SU-DHL-6 (cell line): ENCODE measurements at regions not wholly inside any gene's neighbourhood (a gene's known extent, or its start where the extent isn't known, plus 50 kb on each side); places are given as distances from the start of the nearest gene placed in this dataset.

Source experiments
- H2AFZ ChIP-seq: fragments of 200-600 bp; sonication (generic); 2 replicates; pipeline ENCODE4 v1.6.1; 2014; ENCODE audit warnings: low read depth, mild to moderate bottlenecking, moderate library complexity, mixed read lengths, antibody characterized with exemption, low read length; ENCODE audit not compliant: severe bottlenecking
- H3F3A ChIP-seq: fragments of 200-600 bp; shearing (Covaris generic); 2 replicates; pipeline ENCODE4 v1.6.0; 2016; ENCODE audit warnings: antibody characterized with exemption, mild to moderate bottlenecking; ENCODE audit not compliant: insufficient read depth
- H3K27ac ChIP-seq: fragments of 200-600 bp; sonication (generic); 2 replicates; pipeline ENCODE4 v1.5.1; 2016; ENCODE audit warnings: low read depth, mild to moderate bottlenecking, low read length, moderate library complexity, mixed read lengths
- H3K27me3 ChIP-seq: fragments of 200-600 bp; sonication (generic), shearing (Covaris generic); 2 replicates; pipeline ENCODE4 v1.6.0; 2014; ENCODE audit warnings: mild to moderate bottlenecking, low read length
- H3K36me3 ChIP-seq: fragments of 200-600 bp; sonication (generic); 2 replicates; pipeline ENCODE4 v1.6.1; 2014; ENCODE audit warnings: mild to moderate bottlenecking, low read length, mixed read lengths
- H3K4me2 ChIP-seq: fragments of 300-600, 200-600 bp; shearing (Covaris generic), sonication (generic); 2 replicates; pipeline ENCODE4 v1.6.0; 2014; ENCODE audit warnings: low read length, low read depth, mild to moderate bottlenecking; ENCODE audit not compliant: poor library complexity, severe bottlenecking
- H3K4me3 ChIP-seq: fragments of 200-600 bp; sonication (generic); 2 replicates; pipeline ENCODE4 v1.5.1; 2014; ENCODE audit warnings: antibody characterized with exemption, low read length, mild to moderate bottlenecking, mixed read lengths; ENCODE audit not compliant: insufficient read depth, poor library complexity, severe bottlenecking
- H3K79me2 ChIP-seq: fragments of 200-600 bp; sonication (generic); 2 replicates; pipeline ENCODE4 v1.6.1; 2014; ENCODE audit warnings: mild to moderate bottlenecking, low read length, moderate library complexity; ENCODE audit not compliant: insufficient read depth
- H3K9ac ChIP-seq: fragments of 200-600 bp; sonication (generic); 2 replicates; pipeline ENCODE4 v1.7.0; 2014; ENCODE audit warnings: mild to moderate bottlenecking, low read length
- H3K9me2 ChIP-seq: fragments of 200-600 bp; sonication (generic); replicated peaks from 2 replicates; pipeline ENCODE4 v1.6.1; 2014; ENCODE audit warnings: low read length; ENCODE audit not compliant: insufficient read depth
- H3K9me3 ChIP-seq: fragments of 200-600 bp; sonication (generic); 2 replicates; pipeline ENCODE4 v1.6.1; 2014; ENCODE audit warnings: low read length, mixed read lengths; ENCODE audit not compliant: insufficient read depth
- H4K20me1 ChIP-seq: fragments of 200-600 bp; sonication (generic); 2 replicates; pipeline ENCODE4 v1.6.1; 2014; ENCODE audit warnings: low read depth, mild to moderate bottlenecking, antibody characterized with exemption, low read length, moderate library complexity, mixed read lengths
- EZH2phosphoT487 ChIP-seq: fragments of 200-600 bp; sonication (generic), shearing (Covaris generic); conservative IDR thresholded peaks from 2 replicates; pipeline ENCODE4 v1.6.1; 2018; ENCODE audit warnings: mild to moderate bottlenecking, antibody characterized with exemption, low read length, moderate library complexity, mixed read lengths
- TF ChIP-seq, protein P1 (sequence below): fragments of 200-600 bp; sonication (generic); IDR thresholded peaks from one replicate; pipeline ENCODE4 v1.5.1; 2017; ENCODE audit warnings: antibody characterized with exemption, mild to moderate bottlenecking, low read length, moderate library complexity; ENCODE audit not compliant: insufficient read depth, poor library complexity, severe bottlenecking

DNA sequence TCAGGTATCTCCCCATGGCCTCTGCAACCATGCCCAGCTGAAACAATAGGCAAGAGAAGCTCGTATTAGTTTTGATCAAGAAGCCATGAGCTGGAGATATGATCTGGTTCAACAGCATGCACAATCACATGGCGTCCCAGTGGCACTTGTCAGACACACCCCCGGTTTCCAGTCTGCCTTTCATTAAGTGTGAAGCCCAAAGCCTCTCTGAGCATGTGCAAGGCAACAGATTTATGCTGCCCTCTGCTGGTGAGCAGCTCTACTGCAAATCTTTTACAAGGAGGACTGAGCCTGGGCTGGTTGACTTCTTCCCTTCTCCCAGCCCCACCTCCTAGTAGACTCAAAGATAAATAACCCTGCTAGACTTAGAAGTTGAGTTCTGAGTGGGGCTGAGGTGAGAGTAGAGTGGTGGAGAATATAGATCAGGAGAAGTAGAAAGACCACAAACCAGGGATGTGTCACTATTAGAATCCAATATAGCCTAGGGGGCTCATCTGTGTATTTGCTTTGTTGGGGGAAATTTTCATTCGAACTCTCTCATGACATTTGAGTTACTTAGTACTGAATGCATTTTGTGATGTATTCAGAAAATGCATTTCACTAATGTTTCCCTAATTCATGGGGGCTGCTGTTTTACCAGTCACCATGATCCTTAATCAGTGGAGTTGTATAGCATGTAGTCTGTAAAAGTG lies 53.7 kb upstream of the MBIP start:
- Histone ChIP-seq H3K27me3 (no peaks in the 10 kb centered on the region), H4K20me1 (no peaks in the 10 kb centered on the region), H3K4me3 (no peak overlapping the region), H3F3A (no peaks in the 10 kb centered on the region), H3K9me3 (no peaks in the 10 kb centered on the region), H3K9ac (no peak overlapping the region), H3K4me2 (no peak overlapping the region), H3K36me3 (no peaks in the 10 kb centered on the region), H3K79me2 (no peaks in the 10 kb centered on the region), H3K9me2 (no peaks in the 10 kb centered on the region), H2AFZ (no peak overlapping the region), H3K27ac (no peak overlapping the region)
- TF ChIP-seq, protein P1, sequence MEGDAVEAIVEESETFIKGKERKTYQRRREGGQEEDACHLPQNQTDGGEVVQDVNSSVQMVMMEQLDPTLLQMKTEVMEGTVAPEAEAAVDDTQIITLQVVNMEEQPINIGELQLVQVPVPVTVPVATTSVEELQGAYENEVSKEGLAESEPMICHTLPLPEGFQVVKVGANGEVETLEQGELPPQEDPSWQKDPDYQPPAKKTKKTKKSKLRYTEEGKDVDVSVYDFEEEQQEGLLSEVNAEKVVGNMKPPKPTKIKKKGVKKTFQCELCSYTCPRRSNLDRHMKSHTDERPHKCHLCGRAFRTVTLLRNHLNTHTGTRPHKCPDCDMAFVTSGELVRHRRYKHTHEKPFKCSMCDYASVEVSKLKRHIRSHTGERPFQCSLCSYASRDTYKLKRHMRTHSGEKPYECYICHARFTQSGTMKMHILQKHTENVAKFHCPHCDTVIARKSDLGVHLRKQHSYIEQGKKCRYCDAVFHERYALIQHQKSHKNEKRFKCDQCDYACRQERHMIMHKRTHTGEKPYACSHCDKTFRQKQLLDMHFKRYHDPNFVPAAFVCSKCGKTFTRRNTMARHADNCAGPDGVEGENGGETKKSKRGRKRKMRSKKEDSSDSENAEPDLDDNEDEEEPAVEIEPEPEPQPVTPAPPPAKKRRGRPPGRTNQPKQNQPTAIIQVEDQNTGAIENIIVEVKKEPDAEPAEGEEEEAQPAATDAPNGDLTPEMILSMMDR = peak; percentile 78
- TF ChIP-seq EZH2phosphoT487 = no peak
